Trophoblast cell (in vitro differentiated cells and primary cell): ENCODE measurements at regions not wholly inside any gene's neighbourhood (a gene's known extent, or its start where the extent isn't known, plus 50 kb on each side); places are given as distances from the start of the nearest gene placed in this dataset.

Experiments
- DNase-seq, 2 donors: peaks; one replicate each; pipeline ENCODE4 v3.0.0-alpha.2; 2016
- H2AFZ ChIP-seq: 2 replicates; pipeline ENCODE4 v1.6.1; 2013; ENCODE audit warnings: low read length, moderate library complexity, mild to moderate bottlenecking; ENCODE audit not compliant: insufficient read depth, poor library complexity
- H2AK5ac ChIP-seq: 2 replicates; pipeline ENCODE4 v1.6.1; 2013; ENCODE audit warnings: mild to moderate bottlenecking, low read length
- H2BK120ac ChIP-seq: 2 replicates; pipeline ENCODE4 v1.6.1; 2013; ENCODE audit warnings: low read length, mild to moderate bottlenecking, moderate library complexity; ENCODE audit not compliant: insufficient read depth, poor library complexity
- H2BK12ac ChIP-seq: 2 replicates; pipeline ENCODE4 v1.6.1; 2013; ENCODE audit warnings: mild to moderate bottlenecking, low read length, moderate library complexity
- H2BK5ac ChIP-seq: 2 replicates; pipeline ENCODE4 v1.6.1; 2013; ENCODE audit warnings: low read length, low read depth, moderate library complexity, mild to moderate bottlenecking; ENCODE audit not compliant: poor library complexity
- H3K14ac ChIP-seq: 2 replicates; pipeline ENCODE4 v1.6.1; 2013; ENCODE audit warnings: mild to moderate bottlenecking, low read length
- H3K18ac ChIP-seq: 2 replicates; pipeline ENCODE4 v1.6.1; 2013; ENCODE audit warnings: mild to moderate bottlenecking, low read length
- H3K23ac ChIP-seq: 2 replicates; pipeline ENCODE4 v1.6.1; 2013; ENCODE audit warnings: low read length
- H3K27ac ChIP-seq: 2 replicates; pipeline ENCODE4 v1.5.1; 2013; ENCODE audit warnings: low read depth, mild to moderate bottlenecking, inconsistent platforms, low read length, moderate library complexity
- H3K27me3 ChIP-seq: 2 replicates; pipeline ENCODE4 v1.6.1; 2013; ENCODE audit warnings: inconsistent platforms, mild to moderate bottlenecking, low read length, moderate library complexity; ENCODE audit not compliant: insufficient read depth
- H3K36me3 ChIP-seq, 2 experiments: 1 replicate in 1 of 2; 2 replicates in 1 of 2; pipeline ENCODE4 v1.6.1; 2013; ENCODE audit warnings: low read length in 2 of 2, mild to moderate bottlenecking in 2 of 2, moderate library complexity in 1 of 2; ENCODE audit not compliant: insufficient read depth in 2 of 2, control insufficient read depth in 1 of 2
- H3K4ac ChIP-seq: 2 replicates; pipeline ENCODE4 v1.6.1; 2013; ENCODE audit warnings: low read depth, mild to moderate bottlenecking, low read length, moderate library complexity
- H3K4me1 ChIP-seq, 2 experiments: 1 replicate in 1 of 2; 2 replicates in 1 of 2; pipeline ENCODE4 v1.6.1; 2013; ENCODE audit warnings: low read length in 2 of 2, mild to moderate bottlenecking in 2 of 2, moderate library complexity in 1 of 2; ENCODE audit not compliant: insufficient read depth in 2 of 2, control insufficient read depth in 1 of 2
- H3K4me2 ChIP-seq: 2 replicates; pipeline ENCODE4 v1.6.1; 2013; ENCODE audit warnings: inconsistent platforms, mild to moderate bottlenecking, low read length, moderate library complexity
- H3K4me3 ChIP-seq: 2 replicates; pipeline ENCODE4 v1.5.1; 2013; ENCODE audit warnings: mild to moderate bottlenecking, low read depth, low read length, inconsistent platforms
- H3K79me1 ChIP-seq: one replicate; pipeline ENCODE4 v1.6.1; 2013; ENCODE audit warnings: low read length
- H3K79me2 ChIP-seq: 2 replicates; pipeline ENCODE4 v1.6.1; 2013; ENCODE audit warnings: low read length, mild to moderate bottlenecking; ENCODE audit not compliant: control insufficient read depth, insufficient read depth, poor library complexity
- H3K9ac ChIP-seq: 2 replicates; pipeline ENCODE4 v1.6.1; 2013; ENCODE audit warnings: mild to moderate bottlenecking, low read length
- H3K9me3 ChIP-seq: 2 replicates; pipeline ENCODE4 v1.6.1; 2013; ENCODE audit warnings: low read depth, mild to moderate bottlenecking, control low read depth, inconsistent platforms, low read length; ENCODE audit not compliant: insufficient read depth
- H4K12ac ChIP-seq: 2 replicates; pipeline ENCODE4 v1.6.1; 2013; ENCODE audit warnings: low read depth, mild to moderate bottlenecking, low read length, moderate library complexity
- H4K8ac ChIP-seq: 2 replicates; pipeline ENCODE4 v1.6.1; 2013; ENCODE audit warnings: low read depth, mild to moderate bottlenecking, low read length, moderate library complexity
- H4K91ac ChIP-seq: one replicate; pipeline ENCODE4 v1.6.1; 2013; ENCODE audit warnings: low read depth, mild to moderate bottlenecking, low read length, moderate library complexity
- whole genome bisulfite sequencing: extraction: QIAGEN DNeasy Blood & Tissue Kit; methylation state at CpG from one replicate; pipeline ENCODE4 v1.1.7; 2013; ENCODE audit warnings: missing lambda C conversion rate; ENCODE audit not compliant: insufficient read length, insufficient coverage; ENCODE audit errors: extremely low coverage; 5-methylcytosine and 5-hydroxymethylcytosine counted together

GRCh38 chr2:145402706-145403277 lies 882.9 kb upstream of the ZEB2 start:
- no peak overlapping the region for H3K4me2 ChIP-seq
- H2BK12ac ChIP-seq: no peak overlapping the region
- no peak for DNase-seq
- no peak overlapping the region for H3K4ac ChIP-seq
- WGBS: no CpG with 5 or more reads among the region's 2 CpGs
- H2BK120ac ChIP-seq: no peak overlapping the region
- no peak overlapping the region for H3K14ac ChIP-seq
- no peak overlapping the region for H3K23ac ChIP-seq
- no peak overlapping the region for H4K8ac ChIP-seq
- no peak overlapping the region for H3K18ac ChIP-seq
- no peak overlapping the region for H4K12ac ChIP-seq
- no peaks in the 10 kb centered on the region for H3K36me3 ChIP-seq
- H3K79me2 ChIP-seq: no peaks in the 10 kb centered on the region
- H3K9ac ChIP-seq: no peak overlapping the region
- no peak overlapping the region for H2AFZ ChIP-seq
- H3K27me3 ChIP-seq: no peaks in the 10 kb centered on the region
- no peak overlapping the region for H3K27ac ChIP-seq
- H4K91ac ChIP-seq: no peak overlapping the region
- H2BK5ac ChIP-seq: no peak overlapping the region
- no peaks in the 10 kb centered on the region for H3K9me3 ChIP-seq
- H2AK5ac ChIP-seq: no peak overlapping the region
- no peaks in the 10 kb centered on the region for H3K79me1 ChIP-seq
- H3K4me1 ChIP-seq: no peaks in the 10 kb centered on the region
- no peak overlapping the region for H3K4me3 ChIP-seq

GRCh38 chr2:145399131-145399530 lies 879.2 kb upstream of the ZEB2 start:
- H2AFZ ChIP-seq: no peak overlapping the region
- no peak overlapping the region for H3K23ac ChIP-seq
- no peak overlapping the region for H2BK5ac ChIP-seq
- H2BK12ac ChIP-seq: no peak overlapping the region
- no peak overlapping the region for H3K14ac ChIP-seq
- no peak overlapping the region for H4K91ac ChIP-seq
- no peak overlapping the region for H4K12ac ChIP-seq
- no peaks in the 10 kb centered on the region for H3K27me3 ChIP-seq
- H3K4me3 ChIP-seq: no peak overlapping the region
- no peaks in the 10 kb centered on the region for H3K79me2 ChIP-seq
- H2AK5ac ChIP-seq: no peak overlapping the region
- H2BK120ac ChIP-seq: no peak overlapping the region
- H3K9me3 ChIP-seq: no peaks in the 10 kb centered on the region
- no peak overlapping the region for H3K4me2 ChIP-seq
- H3K4me1 ChIP-seq: no peaks in the 10 kb centered on the region
- no peak overlapping the region for H3K18ac ChIP-seq
- H4K8ac ChIP-seq: no peak overlapping the region
- WGBS: no CpG with 5 or more reads among the region's 1 CpG
- no peak overlapping the region for H3K4ac ChIP-seq
- no peaks in the 10 kb centered on the region for H3K79me1 ChIP-seq
- DNase-seq: no peak
- no peak overlapping the region for H3K9ac ChIP-seq
- no peaks in the 10 kb centered on the region for H3K36me3 ChIP-seq
- H3K27ac ChIP-seq: no peak overlapping the region

GRCh38 chr2:145394181-145394580 lies 874.3 kb upstream of the ZEB2 start:
- Histone ChIP-seq H2BK5ac (no peak overlapping the region), H4K12ac (no peak overlapping the region), H2BK120ac (no peak overlapping the region), H3K79me2 (no peaks in the 10 kb centered on the region), H3K4me2 (no peak overlapping the region), H3K4ac (no peak overlapping the region), H3K14ac (no peak overlapping the region), H3K23ac (no peak overlapping the region), H3K18ac (no peak overlapping the region), H3K9ac (no peak overlapping the region), H3K9me3 (no peaks in the 10 kb centered on the region), H3K36me3 (no peaks in the 10 kb centered on the region), H2AK5ac (no peak overlapping the region), H3K4me3 (no peak overlapping the region), H3K4me1 (no peaks in the 10 kb centered on the region), H3K27me3 (no peaks in the 10 kb centered on the region), H4K91ac (no peak overlapping the region), H2AFZ (no peak overlapping the region), H3K79me1 (no peaks in the 10 kb centered on the region), H3K27ac (no peak overlapping the region), H2BK12ac (no peak overlapping the region), H4K8ac (no peak overlapping the region)
- WGBS: no CpG with 5 or more reads among the region's 3 CpGs
- DNase-seq: no peak

- Histone ChIP-seq H2AK5ac (no peak overlapping the region), H4K91ac (no peak overlapping the region), H3K27me3 (no peaks in the 10 kb centered on the region), H3K79me2 (no peaks in the 10 kb centered on the region), H3K4me2 (no peak overlapping the region), H3K36me3 (no peaks in the 10 kb centered on the region), H3K9ac (no peak overlapping the region), H4K12ac (no peak overlapping the region), H2AFZ (no peak overlapping the region), H3K18ac (no peak overlapping the region), H3K79me1 (no peaks in the 10 kb centered on the region), H3K14ac (no peak overlapping the region), H3K9me3 (no peaks in the 10 kb centered on the region), H2BK12ac (no peak overlapping the region), H2BK120ac (no peak overlapping the region), H3K4me1 (no peaks in the 10 kb centered on the region), H2BK5ac (no peak overlapping the region), H3K23ac (no peak overlapping the region), H4K8ac (no peak overlapping the region), H3K27ac (no peak overlapping the region), H3K4me3 (no peak overlapping the region), H3K4ac (no peak overlapping the region)
- WGBS: no CpG with 5 or more reads among the region's 4 CpGs
- DNase-seq: no peak
Measured at GRCh38 chr2:145386973-145387372, 867.1 kb upstream of the ZEB2 start.
